ENCODE measurements at regions not wholly inside any gene's neighbourhood (a gene's known extent, or its start where the extent isn't known, plus 50 kb on each side); places are given as distances from the start of the nearest gene placed in this dataset.

DNA sequence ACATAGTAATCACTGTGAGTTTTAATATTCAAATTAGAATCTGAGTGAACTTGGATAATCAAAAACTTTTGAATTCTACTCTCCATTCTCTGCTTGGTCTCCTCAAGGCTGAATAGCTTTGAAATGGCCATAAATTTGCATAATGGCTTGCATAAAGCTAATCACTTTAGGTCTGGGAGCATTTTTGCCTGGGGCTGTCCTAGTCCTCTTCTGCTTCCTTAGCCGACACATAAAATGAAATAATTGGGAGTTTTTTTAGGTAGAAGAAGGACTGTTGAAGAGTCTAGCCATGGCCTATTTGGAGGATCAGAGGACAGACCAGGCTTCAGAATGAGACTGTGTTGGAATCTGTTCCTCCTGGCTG, 91.4 kb upstream of the EEF2KMT start:
- TF ChIP-seq CTCF (conservative IDR thresholded peaks at IDR 0.05; ENCODE audit: low read depth in 2 of 2) (no peak), EZH2 (IDR thresholded peaks at IDR 0.05; ENCODE audit: low read depth, unreplicated experiment) (no peak), CREB1 (CRISPR knock-in tag; IDR thresholded peaks at IDR 0.05; ENCODE audit: low read depth) (no peak), EZH2phosphoT487 (IDR thresholded peaks at IDR 0.05; ENCODE audit: unreplicated experiment) (no peak), JUNB (IDR thresholded peaks at IDR 0.05; ENCODE audit: unreplicated experiment) (no peak), POLR2AphosphoS5 (IDR thresholded peaks at IDR 0.05; ENCODE audit: low read depth) (no peak), ZNF114 (CRISPR knock-in tag; IDR thresholded peaks at IDR 0.05) (no peak)
- TF ChIP-seq, protein P1, sequence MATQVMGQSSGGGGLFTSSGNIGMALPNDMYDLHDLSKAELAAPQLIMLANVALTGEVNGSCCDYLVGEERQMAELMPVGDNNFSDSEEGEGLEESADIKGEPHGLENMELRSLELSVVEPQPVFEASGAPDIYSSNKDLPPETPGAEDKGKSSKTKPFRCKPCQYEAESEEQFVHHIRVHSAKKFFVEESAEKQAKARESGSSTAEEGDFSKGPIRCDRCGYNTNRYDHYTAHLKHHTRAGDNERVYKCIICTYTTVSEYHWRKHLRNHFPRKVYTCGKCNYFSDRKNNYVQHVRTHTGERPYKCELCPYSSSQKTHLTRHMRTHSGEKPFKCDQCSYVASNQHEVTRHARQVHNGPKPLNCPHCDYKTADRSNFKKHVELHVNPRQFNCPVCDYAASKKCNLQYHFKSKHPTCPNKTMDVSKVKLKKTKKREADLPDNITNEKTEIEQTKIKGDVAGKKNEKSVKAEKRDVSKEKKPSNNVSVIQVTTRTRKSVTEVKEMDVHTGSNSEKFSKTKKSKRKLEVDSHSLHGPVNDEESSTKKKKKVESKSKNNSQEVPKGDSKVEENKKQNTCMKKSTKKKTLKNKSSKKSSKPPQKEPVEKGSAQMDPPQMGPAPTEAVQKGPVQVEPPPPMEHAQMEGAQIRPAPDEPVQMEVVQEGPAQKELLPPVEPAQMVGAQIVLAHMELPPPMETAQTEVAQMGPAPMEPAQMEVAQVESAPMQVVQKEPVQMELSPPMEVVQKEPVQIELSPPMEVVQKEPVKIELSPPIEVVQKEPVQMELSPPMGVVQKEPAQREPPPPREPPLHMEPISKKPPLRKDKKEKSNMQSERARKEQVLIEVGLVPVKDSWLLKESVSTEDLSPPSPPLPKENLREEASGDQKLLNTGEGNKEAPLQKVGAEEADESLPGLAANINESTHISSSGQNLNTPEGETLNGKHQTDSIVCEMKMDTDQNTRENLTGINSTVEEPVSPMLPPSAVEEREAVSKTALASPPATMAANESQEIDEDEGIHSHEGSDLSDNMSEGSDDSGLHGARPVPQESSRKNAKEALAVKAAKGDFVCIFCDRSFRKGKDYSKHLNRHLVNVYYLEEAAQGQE (IDR thresholded peaks at IDR 0.05; ENCODE audit: unreplicated experiment): no peak
